ENCODE measurements at regions not wholly inside any gene's neighbourhood (a gene's known extent, or its start where the extent isn't known, plus 50 kb on each side); places are given as distances from the start of the nearest gene placed in this dataset.

- Histone ChIP-seq H3K9ac (ENCODE audit: low read depth, low read length) (no peak overlapping the region), H3K27me3 (ENCODE audit: insufficient read depth, low read length) (no peaks in the 10 kb centered on the region), H3K4me3 (ENCODE audit: low read length) (no peak overlapping the region), H3K4me1 (ENCODE audit: insufficient read depth, low read length) (no peaks in the 10 kb centered on the region), H3K9me3 (ENCODE audit: insufficient read depth, low read depth, low read length) (no peaks in the 10 kb centered on the region), H3K36me3 (ENCODE audit: insufficient read depth, low read length) (no peaks in the 10 kb centered on the region), H3K27ac (ENCODE audit: low read depth, low read length) (no peak overlapping the region)
- 91% methylated on average over 7 of the region's 7 CpGs for WGBS
Observed at GRCh38 chr9:82511626-82512025, 523.1 kb downstream of the SPATA31D1 start.

- Histone ChIP-seq H3K4me1 (ENCODE audit: insufficient read depth, low read length) (no peaks in the 10 kb centered on the region), H3K36me3 (ENCODE audit: insufficient read depth, low read length) (no peaks in the 10 kb centered on the region), H3K9me3 (ENCODE audit: insufficient read depth, low read depth, low read length) (no peaks in the 10 kb centered on the region), H3K9ac (ENCODE audit: low read depth, low read length) (no peak overlapping the region), H3K4me3 (ENCODE audit: low read length) (no peak overlapping the region), H3K27me3 (ENCODE audit: insufficient read depth, low read length) (no peaks in the 10 kb centered on the region), H3K27ac (ENCODE audit: low read depth, low read length) (no peak overlapping the region)
- 97% methylated on average over 5 of the region's 5 CpGs for WGBS
Observed at GRCh38 chr9:82512728-82513127, 524.2 kb downstream of the SPATA31D1 start.

- Histone ChIP-seq H3K9me3 (ENCODE audit: insufficient read depth, low read depth, low read length) (no peaks in the 10 kb centered on the region), H3K36me3 (ENCODE audit: insufficient read depth, low read length) (no peaks in the 10 kb centered on the region), H3K4me3 (ENCODE audit: low read length) (no peak overlapping the region), H3K27ac (ENCODE audit: low read depth, low read length) (no peak overlapping the region), H3K9ac (ENCODE audit: low read depth, low read length) (no peak overlapping the region), H3K4me1 (ENCODE audit: insufficient read depth, low read length) (no peaks in the 10 kb centered on the region), H3K27me3 (ENCODE audit: insufficient read depth, low read length) (no peaks in the 10 kb centered on the region)
- 95% methylated on average over 5 of the region's 5 CpGs for WGBS
Observed at GRCh38 chr9:82513242-82513751, 524.7 kb downstream of the SPATA31D1 start.

- Histone ChIP-seq H3K27ac (ENCODE audit: low read depth, low read length) (no peak overlapping the region), H3K27me3 (ENCODE audit: insufficient read depth, low read length) (no peaks in the 10 kb centered on the region), H3K4me3 (ENCODE audit: low read length) (no peak overlapping the region), H3K9me3 (ENCODE audit: insufficient read depth, low read depth, low read length) (no peaks in the 10 kb centered on the region), H3K36me3 (ENCODE audit: insufficient read depth, low read length) (no peaks in the 10 kb centered on the region), H3K9ac (ENCODE audit: low read depth, low read length) (no peak overlapping the region), H3K4me1 (ENCODE audit: insufficient read depth, low read length) (no peaks in the 10 kb centered on the region)
- 98% methylated on average over 2 of the region's 3 CpGs for WGBS
Observed at GRCh38 chr9:82513976-82514735, 525.6 kb downstream of the SPATA31D1 start.

GRCh38 chr9:82518868-82519267 lies 530.3 kb downstream of the SPATA31D1 start:
- no peaks in the 10 kb centered on the region for H3K9me3 ChIP-seq (ENCODE audit: insufficient read depth, low read depth, low read length)
- H3K36me3 ChIP-seq (ENCODE audit: insufficient read depth, low read length): no peaks in the 10 kb centered on the region
- no peak overlapping the region for H3K27ac ChIP-seq (ENCODE audit: low read depth, low read length)
- no peaks in the 10 kb centered on the region for H3K27me3 ChIP-seq (ENCODE audit: insufficient read depth, low read length)
- H3K4me3 ChIP-seq (ENCODE audit: low read length): no peak overlapping the region
- H3K4me1 ChIP-seq (ENCODE audit: insufficient read depth, low read length): no peaks in the 10 kb centered on the region
- H3K9ac ChIP-seq (ENCODE audit: low read depth, low read length): no peak overlapping the region

GRCh38 chr9:82519332-82519731 lies 530.8 kb downstream of the SPATA31D1 start:
- Histone ChIP-seq H3K27ac (ENCODE audit: low read depth, low read length) (no peak overlapping the region), H3K9ac (ENCODE audit: low read depth, low read length) (no peak overlapping the region), H3K4me3 (ENCODE audit: low read length) (no peak overlapping the region), H3K4me1 (ENCODE audit: insufficient read depth, low read length) (no peaks in the 10 kb centered on the region), H3K36me3 (ENCODE audit: insufficient read depth, low read length) (no peaks in the 10 kb centered on the region), H3K9me3 (ENCODE audit: insufficient read depth, low read depth, low read length) (no peaks in the 10 kb centered on the region), H3K27me3 (ENCODE audit: insufficient read depth, low read length) (no peaks in the 10 kb centered on the region)
- 86% methylated on average over 1 of the region's 1 CpG for WGBS

- 90% methylated on average over 1 of the region's 1 CpG for WGBS
- H3K27ac ChIP-seq (ENCODE audit: low read depth, low read length): no peak overlapping the region
- H3K9me3 ChIP-seq (ENCODE audit: insufficient read depth, low read depth, low read length): peaks cover 11% of the 10 kb centered on the region
- H3K9ac ChIP-seq (ENCODE audit: low read depth, low read length): no peak overlapping the region
- H3K27me3 ChIP-seq (ENCODE audit: insufficient read depth, low read length): no peaks in the 10 kb centered on the region
- no peak overlapping the region for H3K4me3 ChIP-seq (ENCODE audit: low read length)
- no peaks in the 10 kb centered on the region for H3K4me1 ChIP-seq (ENCODE audit: insufficient read depth, low read length)
- H3K36me3 ChIP-seq (ENCODE audit: insufficient read depth, low read length): no peaks in the 10 kb centered on the region
Observed at GRCh38 chr9:82524407-82524806, 535.8 kb downstream of the SPATA31D1 start.

GRCh38 chr9:82526577-82526976 lies 536.4 kb downstream of the RASEF start:
- Histone ChIP-seq H3K4me3 (ENCODE audit: low read length) (no peak overlapping the region), H3K27ac (ENCODE audit: low read depth, low read length) (no peak overlapping the region), H3K4me1 (ENCODE audit: insufficient read depth, low read length) (no peaks in the 10 kb centered on the region), H3K27me3 (ENCODE audit: insufficient read depth, low read length) (no peaks in the 10 kb centered on the region), H3K36me3 (ENCODE audit: insufficient read depth, low read length) (no peaks in the 10 kb centered on the region), H3K9ac (ENCODE audit: low read depth, low read length) (no peak overlapping the region), H3K9me3 (ENCODE audit: insufficient read depth, low read depth, low read length) (peaks cover 11% of the 10 kb centered on the region)
- 100% methylated on average over 1 of the region's 1 CpG for WGBS

- Histone ChIP-seq H3K9me3 (ENCODE audit: insufficient read depth, low read depth, low read length) (peaks cover 11% of the 10 kb centered on the region), H3K27ac (ENCODE audit: low read depth, low read length) (no peak overlapping the region), H3K27me3 (ENCODE audit: insufficient read depth, low read length) (no peaks in the 10 kb centered on the region), H3K36me3 (ENCODE audit: insufficient read depth, low read length) (no peaks in the 10 kb centered on the region), H3K4me1 (ENCODE audit: insufficient read depth, low read length) (no peaks in the 10 kb centered on the region), H3K9ac (ENCODE audit: low read depth, low read length) (no peak overlapping the region), H3K4me3 (ENCODE audit: low read length) (no peak overlapping the region)
Observed at GRCh38 chr9:82531795-82532194, 531.1 kb downstream of the RASEF start.

- Histone ChIP-seq H3K9me3 (ENCODE audit: insufficient read depth, low read depth, low read length) (0 out of 2 replicates have a peak, but pooled peaks cover 3% of the 10 kb centered on the region), H3K4me3 (ENCODE audit: low read length) (no peak overlapping the region), H3K9ac (ENCODE audit: low read depth, low read length) (no peak overlapping the region), H3K4me1 (ENCODE audit: insufficient read depth, low read length) (no peaks in the 10 kb centered on the region), H3K36me3 (ENCODE audit: insufficient read depth, low read length) (no peaks in the 10 kb centered on the region), H3K27ac (ENCODE audit: low read depth, low read length) (no peak overlapping the region), H3K27me3 (ENCODE audit: insufficient read depth, low read length) (no peaks in the 10 kb centered on the region)
- WGBS: 42% methylated on average over 1 of the region's 2 CpGs
Observed at GRCh38 chr9:82532504-82533180, 530.3 kb downstream of the RASEF start.

GRCh38 chr9:82535432-82535998 lies 527.4 kb downstream of the RASEF start:
- Histone ChIP-seq H3K4me3 (ENCODE audit: low read length) (no peak overlapping the region), H3K4me1 (ENCODE audit: insufficient read depth, low read length) (no peaks in the 10 kb centered on the region), H3K27me3 (ENCODE audit: insufficient read depth, low read length) (no peaks in the 10 kb centered on the region), H3K27ac (ENCODE audit: low read depth, low read length) (no peak overlapping the region), H3K9me3 (ENCODE audit: insufficient read depth, low read depth, low read length) (no peaks in the 10 kb centered on the region), H3K9ac (ENCODE audit: low read depth, low read length) (no peak overlapping the region), H3K36me3 (ENCODE audit: insufficient read depth, low read length) (no peaks in the 10 kb centered on the region)
- WGBS: 92% methylated on average over 2 of the region's 2 CpGs

All from HUES64 (cell line).